ENCODE measurements at regions not wholly inside any gene's neighbourhood (a gene's known extent, or its start where the extent isn't known, plus 50 kb on each side); places are given as distances from the start of the nearest gene placed in this dataset.
"Not testable (repeated sequence)": the region's sequence is repeated elsewhere in the genome, so short reads cannot be mapped to it uniquely, and the experiment has no call there.

DNA sequence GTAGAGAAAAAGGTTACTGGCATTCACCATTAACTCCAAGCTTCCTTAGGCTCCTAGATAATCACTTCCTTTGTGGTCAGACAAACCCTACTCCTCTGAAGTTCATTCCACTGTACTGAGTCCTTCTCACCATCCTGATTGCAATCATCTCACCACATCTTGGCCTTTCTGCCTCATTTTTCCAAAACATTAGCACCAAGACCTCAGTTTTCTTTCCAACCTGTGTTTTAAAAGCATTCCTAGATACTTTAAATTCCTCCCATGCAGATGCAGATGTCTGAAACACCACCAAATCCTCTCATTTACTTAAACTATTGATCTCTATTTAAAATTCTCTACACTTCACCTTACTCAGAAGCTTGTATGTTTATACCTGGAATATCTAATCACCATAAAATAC, 961.3 kb upstream of the CTNND2 start:
- no peak for ATAC-seq (replicated peaks)
- no peak overlapping the region for H3K4me3 Mint-ChIP-seq
- no peaks in the 10 kb centered on the region for H3K27me3 Mint-ChIP-seq
- H3K4me1 Mint-ChIP-seq (ENCODE audit: low read depth in 2 of 2), result peaks cover 0 to 5% of the 10 kb centered on the region in 2 donors
- DNase-seq, result no peak
- H3K27ac Mint-ChIP-seq, result no peak overlapping the region
- peaks cover 0 to 1% of the 10 kb centered on the region in 2 donors for H3K9me3 Mint-ChIP-seq
- H3K36me3 Mint-ChIP-seq (ENCODE audit: insufficient read depth), result peaks cover 2% of the 10 kb centered on the region

DNA sequence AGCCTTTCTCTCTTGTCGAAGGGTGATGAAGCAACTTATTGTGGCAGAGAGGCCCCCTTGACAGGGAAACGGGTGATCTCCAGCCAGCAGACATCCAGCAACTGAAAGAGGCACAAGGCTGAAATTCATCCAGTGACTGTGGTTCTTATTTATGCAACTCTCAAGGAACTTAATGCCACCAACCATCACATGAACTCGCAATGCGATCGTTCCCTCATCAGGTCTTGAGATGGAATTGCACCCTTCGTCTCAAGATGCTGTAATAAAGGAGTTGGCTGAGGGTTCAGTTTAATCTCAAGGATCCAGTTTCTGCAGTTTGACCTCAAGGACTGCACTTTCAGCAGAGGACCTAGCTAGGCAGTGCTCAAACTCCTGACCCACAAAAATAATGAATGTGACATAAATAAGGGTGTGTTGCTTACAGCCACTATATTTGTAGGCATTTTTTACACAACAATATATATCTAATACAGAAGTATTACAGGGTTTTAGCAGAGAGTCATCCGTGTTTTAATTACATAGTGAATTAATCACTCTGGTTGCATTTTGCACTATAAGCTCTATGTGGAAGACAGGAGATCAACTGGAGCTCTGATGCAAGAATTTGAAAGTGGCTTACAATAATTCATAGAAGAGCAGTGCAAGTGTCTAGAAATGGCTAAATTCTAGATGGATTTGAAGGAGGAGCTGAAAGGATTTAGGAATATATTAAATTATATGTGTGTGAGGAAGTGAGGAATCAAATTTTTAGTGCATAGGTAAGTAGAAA, 957.8 kb upstream of the CTNND2 start:
- Mint-ChIP-seq H3K27ac (no peak overlapping the region), H3K36me3 (ENCODE audit: insufficient read depth) (peaks cover 2% of the 10 kb centered on the region), H3K9me3 (peaks cover 7 to 8% of the 10 kb centered on the region in 2 donors), H3K27me3 (no peaks in the 10 kb centered on the region), H3K4me3 (no peak overlapping the region), H3K4me1 (ENCODE audit: low read depth in 2 of 2) (no peaks in the 10 kb centered on the region)
- DNase-seq (no peak), ATAC-seq (replicated peaks) (no peak)

DNA sequence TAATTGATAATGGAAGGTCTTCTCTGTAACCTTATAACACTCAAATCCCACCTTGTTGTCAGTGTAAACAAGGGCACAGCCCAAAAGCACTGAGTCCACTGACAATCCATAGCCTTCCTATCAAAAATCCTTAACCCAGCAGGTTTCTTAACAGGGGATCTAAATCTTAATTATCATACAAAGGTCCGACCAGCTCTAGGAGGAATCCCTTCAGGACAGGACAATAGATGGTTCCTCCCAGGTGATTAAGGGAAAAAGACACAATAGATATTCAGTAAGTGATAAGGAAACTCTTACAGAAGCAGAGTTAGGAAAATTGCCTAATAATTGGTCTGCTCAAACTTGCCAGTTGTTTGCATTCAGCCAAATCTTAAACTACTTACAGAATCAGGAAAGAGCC, 951.9 kb upstream of the CTNND2 start:
- not testable (repeated sequence) for H3K4me3 Mint-ChIP-seq; ATAC-seq (replicated peaks); DNase-seq; H3K27ac Mint-ChIP-seq; H3K27me3 Mint-ChIP-seq; H3K36me3 Mint-ChIP-seq (ENCODE audit: insufficient read depth); H3K4me1 Mint-ChIP-seq (ENCODE audit: low read depth in 2 of 2)
- H3K9me3 Mint-ChIP-seq, result peaks cover 7 to 24% of the 10 kb centered on the region in 2 donors

DNA sequence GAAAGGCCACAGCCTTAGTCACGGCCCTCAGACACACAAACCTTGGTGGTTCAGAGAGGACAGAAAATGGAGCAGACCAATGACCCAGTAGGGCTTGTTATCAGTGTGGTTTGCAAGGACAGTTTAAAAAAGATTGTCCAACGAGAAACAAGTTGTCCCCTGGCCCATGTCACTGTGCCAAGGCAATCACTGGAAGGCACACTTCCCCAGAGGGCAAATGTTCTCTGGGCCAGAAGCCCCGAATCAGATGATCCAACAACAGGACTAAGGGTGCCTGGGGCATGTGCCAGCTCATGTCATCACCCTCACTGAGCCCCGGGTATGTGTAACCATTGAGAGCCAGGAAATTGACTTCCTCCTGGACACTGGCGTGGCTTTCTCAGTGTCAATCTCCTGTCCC, 950.1 kb upstream of the CTNND2 start:
- Mint-ChIP-seq H3K9me3 (peaks cover 6 to 19% of the 10 kb centered on the region in 2 donors), H3K36me3 (ENCODE audit: insufficient read depth) (no peaks in the 10 kb centered on the region), H3K4me1 (ENCODE audit: low read depth in 2 of 2) (peaks cover 0 to 2% of the 10 kb centered on the region in 2 donors), H3K27ac (no peak overlapping the region), H3K4me3 (no peak overlapping the region), H3K27me3 (no peaks in the 10 kb centered on the region)
- no peak for DNase-seq
- no peak for ATAC-seq (replicated peaks)

DNA sequence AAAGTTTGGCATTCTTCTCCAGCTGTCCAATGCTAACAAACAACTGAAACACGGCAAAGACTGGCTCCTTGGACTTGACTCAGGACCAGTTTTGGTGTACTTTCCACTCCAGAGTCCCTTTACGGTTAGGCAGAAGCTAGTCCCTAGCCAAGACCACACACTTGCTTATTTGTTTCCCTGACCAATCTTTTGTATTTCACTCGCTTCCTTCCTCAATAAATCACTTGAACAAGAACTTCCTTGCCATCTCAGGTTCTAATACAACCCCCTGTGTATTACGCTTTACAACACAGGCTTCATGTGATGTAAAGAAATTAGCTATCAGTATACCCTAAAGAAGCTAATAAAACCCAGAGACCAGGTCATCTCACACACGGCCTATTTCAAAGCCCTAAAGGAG, 947.5 kb upstream of the CTNND2 start:
- Mint-ChIP-seq H3K4me1 (ENCODE audit: low read depth in 2 of 2) (peaks cover 0 to 2% of the 10 kb centered on the region in 2 donors), H3K27me3 (no peaks in the 10 kb centered on the region), H3K27ac (no peak overlapping the region), H3K36me3 (ENCODE audit: insufficient read depth) (no peaks in the 10 kb centered on the region), H3K4me3 (no peak overlapping the region), H3K9me3 (peaks cover 1 to 16% of the 10 kb centered on the region in 2 donors)
- ATAC-seq (replicated peaks), result no peak
- DNase-seq, result no peak

DNA sequence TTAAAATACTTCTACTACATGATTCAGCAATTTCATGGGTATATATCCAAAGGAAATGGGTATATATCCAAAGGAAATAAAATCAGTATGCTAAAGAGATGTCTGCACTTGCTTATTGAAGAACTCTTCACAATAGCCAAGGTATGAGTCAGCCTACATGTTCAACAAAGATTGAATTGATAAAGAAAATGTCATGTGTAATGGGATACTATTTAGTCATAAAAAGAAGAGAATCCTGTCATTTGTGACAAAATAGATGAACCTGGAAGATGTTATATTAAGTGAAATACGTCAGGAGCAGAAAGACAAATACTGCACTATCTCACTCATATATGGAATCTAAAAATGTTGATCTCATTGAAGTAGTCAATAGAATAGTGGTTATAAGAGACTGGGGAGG, 944.5 kb upstream of the CTNND2 start:
- Mint-ChIP-seq H3K27me3 (no peaks in the 10 kb centered on the region), H3K36me3 (ENCODE audit: insufficient read depth) (no peaks in the 10 kb centered on the region), H3K4me3 (no peak overlapping the region), H3K4me1 (ENCODE audit: low read depth in 2 of 2) (peaks cover 1 to 5% of the 10 kb centered on the region in 2 donors), H3K27ac (no peak overlapping the region), H3K9me3 (peaks cover 2 to 9% of the 10 kb centered on the region in 2 donors)
- no peak for ATAC-seq (replicated peaks)
- no peak for DNase-seq

DNA sequence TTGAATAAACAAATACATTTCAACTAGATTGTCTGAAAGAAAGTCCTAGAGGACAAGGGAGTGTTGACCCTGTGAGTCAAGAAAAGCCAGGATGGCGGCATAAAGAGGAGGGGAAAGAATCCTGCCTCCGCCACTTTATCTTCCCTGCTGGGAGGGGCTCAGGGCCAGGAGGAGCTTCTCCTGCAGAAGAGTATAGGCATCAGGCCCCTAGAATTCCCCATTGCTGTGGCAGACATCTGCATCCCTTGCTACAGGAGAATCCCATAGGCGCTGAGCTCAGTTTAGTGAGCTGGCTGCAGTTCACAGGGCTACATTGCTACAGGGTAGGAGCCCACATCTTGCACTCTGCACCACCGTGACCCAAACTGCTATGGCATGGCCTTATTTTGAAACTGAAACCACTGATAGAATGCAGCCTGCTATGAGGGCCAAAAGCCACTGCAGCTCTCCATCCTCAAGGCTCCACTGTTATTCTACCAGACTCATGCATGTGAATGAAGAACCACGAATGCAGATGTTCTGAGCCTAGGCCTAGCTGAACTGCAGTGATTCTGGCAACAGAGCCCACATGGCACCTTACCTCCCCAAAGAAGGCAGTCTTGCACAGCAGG, 941.4 kb upstream of the CTNND2 start:
- H3K27me3 Mint-ChIP-seq, result no peaks in the 10 kb centered on the region
- peaks cover 0 to 3% of the 10 kb centered on the region in 2 donors for H3K9me3 Mint-ChIP-seq
- H3K27ac Mint-ChIP-seq, result no peak overlapping the region
- no peak for DNase-seq
- ATAC-seq (replicated peaks), result peak; percentile 66
- H3K4me3 Mint-ChIP-seq, result peak overlapping the region; percentile 25 to 43
- H3K4me1 Mint-ChIP-seq (ENCODE audit: low read depth in 2 of 2), result peaks cover 4 to 6% of the 10 kb centered on the region in 2 donors
- no peaks in the 10 kb centered on the region for H3K36me3 Mint-ChIP-seq (ENCODE audit: insufficient read depth)

DNA sequence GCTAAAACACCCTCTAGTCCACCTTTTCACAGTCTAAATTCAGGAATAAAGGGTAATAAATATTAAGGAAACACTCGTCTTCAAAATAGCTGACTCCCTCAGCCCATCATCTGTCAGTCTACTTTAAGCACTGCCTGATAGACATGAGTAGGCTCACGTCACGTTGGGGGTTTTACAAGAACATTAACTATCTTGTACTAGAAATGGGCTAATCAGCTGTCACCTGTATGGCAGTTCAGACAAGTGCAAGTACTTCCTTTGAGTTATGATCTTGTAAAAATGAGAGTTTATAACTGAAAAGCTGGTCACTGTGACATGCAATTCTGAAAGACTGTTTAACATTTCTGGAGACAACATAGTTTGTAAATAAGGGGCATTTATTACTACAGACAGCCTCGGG, 936.7 kb upstream of the CTNND2 start:
- H3K27me3 Mint-ChIP-seq, result no peaks in the 10 kb centered on the region
- no peak for DNase-seq
- H3K4me1 Mint-ChIP-seq (ENCODE audit: low read depth in 2 of 2), result peaks cover 3 to 4% of the 10 kb centered on the region in 2 donors
- H3K27ac Mint-ChIP-seq, result no peak overlapping the region
- H3K4me3 Mint-ChIP-seq, result no peak overlapping the region
- H3K36me3 Mint-ChIP-seq (ENCODE audit: insufficient read depth), result no peaks in the 10 kb centered on the region
- ATAC-seq (replicated peaks), result no peak
- peaks cover 0 to 6% of the 10 kb centered on the region in 2 donors for H3K9me3 Mint-ChIP-seq

DNA sequence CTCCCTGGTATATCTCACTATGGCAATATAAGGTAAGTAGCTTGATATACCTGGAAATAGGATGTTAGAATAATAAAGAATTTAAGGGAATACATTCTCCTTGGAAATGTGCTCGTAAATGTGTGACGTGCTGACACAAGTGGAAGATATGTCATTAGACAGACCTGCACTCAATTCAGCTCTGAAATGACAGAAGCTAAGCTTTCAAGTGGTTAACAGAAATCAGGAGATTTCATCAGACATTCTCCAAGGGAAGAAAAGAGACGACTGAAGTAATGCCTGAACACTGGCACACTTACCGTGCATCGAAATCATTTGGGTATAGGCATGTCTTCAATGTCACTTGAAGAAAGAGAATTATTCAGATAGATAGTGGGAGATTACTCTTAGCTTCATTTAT, 933.3 kb upstream of the CTNND2 start:
- Mint-ChIP-seq H3K36me3 (ENCODE audit: insufficient read depth) (no peaks in the 10 kb centered on the region), H3K4me3 (no peak overlapping the region), H3K27ac (no peak overlapping the region), H3K9me3 (peaks cover 0 to 4% of the 10 kb centered on the region in 2 donors), H3K4me1 (ENCODE audit: low read depth in 2 of 2) (no peaks in the 10 kb centered on the region), H3K27me3 (no peaks in the 10 kb centered on the region)
- ATAC-seq (replicated peaks) (no peak), DNase-seq (no peak)

DNA sequence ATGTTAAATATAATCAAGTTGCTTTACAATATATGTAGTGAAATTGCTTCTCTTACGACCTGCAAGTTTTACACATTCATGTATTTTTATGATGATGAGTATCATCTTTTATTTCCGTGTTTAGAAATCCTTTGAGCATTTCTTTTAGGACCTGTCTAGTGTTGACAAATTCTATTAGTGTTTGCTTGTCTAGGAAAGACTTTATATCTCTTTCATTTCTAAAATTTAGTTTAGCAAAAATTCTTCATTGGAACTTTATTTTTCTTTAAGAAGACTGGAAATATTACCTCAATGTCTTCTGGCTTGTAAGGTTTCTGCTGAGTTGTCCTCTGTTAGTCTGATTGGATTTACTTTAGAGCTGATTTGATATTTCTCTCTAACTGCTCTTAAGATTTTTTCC, 920.9 kb upstream of the CTNND2 start:
- Mint-ChIP-seq H3K4me1 (ENCODE audit: low read depth in 2 of 2) (no peaks in the 10 kb centered on the region), H3K36me3 (ENCODE audit: insufficient read depth) (no peaks in the 10 kb centered on the region), H3K4me3 (no peak overlapping the region), H3K9me3 (peaks cover 4 to 30% of the 10 kb centered on the region in 2 donors), H3K27me3 (no peaks in the 10 kb centered on the region), H3K27ac (no peak overlapping the region)
- ATAC-seq (replicated peaks), result no peak
- DNase-seq, result no peak

DNA sequence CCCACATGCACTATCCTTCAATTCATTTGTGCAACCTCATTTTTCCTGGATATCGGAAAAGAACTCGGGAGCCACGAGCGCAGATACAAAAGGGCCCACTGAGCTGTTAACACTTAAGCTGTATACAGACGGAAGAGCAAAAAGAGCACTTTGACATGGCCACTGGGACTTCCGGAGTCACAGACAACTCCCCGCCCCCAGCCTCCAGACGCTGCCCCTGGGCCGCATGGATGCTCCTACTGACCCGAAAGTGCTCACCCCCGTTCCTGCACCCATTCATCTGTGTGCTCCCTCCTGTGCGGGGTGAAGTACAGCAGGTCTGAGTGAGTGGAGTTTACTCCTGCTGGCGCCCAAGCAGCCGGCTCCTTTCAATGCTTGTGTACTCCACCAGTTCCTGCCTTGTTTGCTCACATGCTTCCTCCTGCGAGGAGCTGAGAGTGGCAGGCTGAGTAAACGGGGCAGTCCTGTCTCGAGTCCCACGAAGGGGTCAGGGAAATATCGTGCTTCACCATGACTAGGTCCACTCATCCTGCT, 901.0 kb upstream of the CTNND2 start:
- no peaks in the 10 kb centered on the region for H3K36me3 Mint-ChIP-seq (ENCODE audit: insufficient read depth)
- DNase-seq (no peak), ATAC-seq (replicated peaks) (no peak)
- no peak overlapping the region for H3K27ac Mint-ChIP-seq
- peaks cover 2 to 11% of the 10 kb centered on the region in 2 donors for H3K9me3 Mint-ChIP-seq
- no peak overlapping the region for H3K4me3 Mint-ChIP-seq
- H3K27me3 Mint-ChIP-seq, result no peaks in the 10 kb centered on the region
- H3K4me1 Mint-ChIP-seq (ENCODE audit: low read depth in 2 of 2), result no peaks in the 10 kb centered on the region

DNA sequence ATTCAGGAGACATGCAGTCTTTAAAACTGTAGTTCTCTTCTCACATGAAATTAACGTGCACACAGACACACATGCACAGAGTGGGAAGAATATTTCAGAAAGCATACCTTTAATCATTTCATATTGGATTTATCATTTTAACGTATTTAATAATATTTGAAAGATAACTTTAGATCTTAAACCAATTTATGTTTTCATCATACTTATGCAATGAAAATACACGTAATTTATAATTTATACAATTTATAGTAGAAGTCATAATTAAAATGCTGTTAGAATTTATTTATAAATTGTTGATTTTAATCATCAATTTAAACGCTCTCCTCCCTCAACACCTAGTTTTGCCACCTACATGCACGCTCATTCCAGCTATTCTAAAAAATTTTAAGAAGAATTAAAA, 894.9 kb upstream of the CTNND2 start:
- H3K9me3 Mint-ChIP-seq, result peaks cover 3% of the 10 kb centered on the region in 2 donors

DNA sequence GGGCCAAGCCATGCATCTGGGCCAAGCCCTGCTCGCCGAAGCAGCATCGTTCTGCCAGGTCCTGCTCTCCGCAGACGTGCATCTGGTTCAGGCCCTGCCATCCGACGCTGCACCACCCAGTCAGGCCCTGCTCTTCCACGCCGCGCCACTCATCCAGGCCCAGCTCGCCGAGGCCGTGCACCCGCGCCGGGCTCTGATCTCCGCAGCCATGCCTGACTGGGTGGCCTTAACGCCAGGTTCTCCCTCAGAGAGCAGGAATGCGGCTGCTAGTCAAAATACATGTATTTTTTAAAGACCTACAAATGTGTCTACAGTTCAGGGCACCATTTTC, 891.1 kb upstream of the CTNND2 start:
- Mint-ChIP-seq H3K27ac (no peak overlapping the region), H3K4me1 (ENCODE audit: low read depth in 2 of 2) (no peaks in the 10 kb centered on the region), H3K36me3 (ENCODE audit: insufficient read depth) (no peaks in the 10 kb centered on the region), H3K27me3 (no peaks in the 10 kb centered on the region), H3K4me3 (no peak overlapping the region), H3K9me3 (peaks cover 6 to 8% of the 10 kb centered on the region in 2 donors)
- DNase-seq (no peak), ATAC-seq (replicated peaks) (no peak)

More for the DNA sequence above, 894.9 kb upstream of the CTNND2 start:
- H3K27me3 Mint-ChIP-seq, result no peaks in the 10 kb centered on the region
- DNase-seq (no peak), ATAC-seq (replicated peaks) (no peak)
- H3K4me1 Mint-ChIP-seq (ENCODE audit: low read depth in 2 of 2), result no peaks in the 10 kb centered on the region
- no peak overlapping the region for H3K4me3 Mint-ChIP-seq
- H3K27ac Mint-ChIP-seq, result no peak overlapping the region
- H3K36me3 Mint-ChIP-seq (ENCODE audit: insufficient read depth), result no peaks in the 10 kb centered on the region
